GM18502 (cell line): ENCODE measurements at regions not wholly inside any gene's neighbourhood (a gene's known extent, or its start where the extent isn't known, plus 50 kb on each side); places are given as distances from the start of the nearest gene placed in this dataset.

Source experiments
- ATAC-seq: cut with Tn5 transposase; IDR thresholded peaks from one replicate; pipeline ENCODE4 v1.9.1; 2021; ENCODE audit warnings: mild to moderate bottlenecking; ENCODE audit not compliant: unreplicated experiment, poor library complexity

GRCh38 chr17:71325117-71325516 lies 795.7 kb upstream of the SOX9 start:
- ATAC-seq, result no peak

GRCh38 chr17:71325886-71326285 lies 794.9 kb upstream of the SOX9 start:
- no peak for ATAC-seq

- no peak for ATAC-seq
These were observed 793.3 kb upstream of the SOX9 start for GRCh38 chr17:71327376-71328059.

DNA sequence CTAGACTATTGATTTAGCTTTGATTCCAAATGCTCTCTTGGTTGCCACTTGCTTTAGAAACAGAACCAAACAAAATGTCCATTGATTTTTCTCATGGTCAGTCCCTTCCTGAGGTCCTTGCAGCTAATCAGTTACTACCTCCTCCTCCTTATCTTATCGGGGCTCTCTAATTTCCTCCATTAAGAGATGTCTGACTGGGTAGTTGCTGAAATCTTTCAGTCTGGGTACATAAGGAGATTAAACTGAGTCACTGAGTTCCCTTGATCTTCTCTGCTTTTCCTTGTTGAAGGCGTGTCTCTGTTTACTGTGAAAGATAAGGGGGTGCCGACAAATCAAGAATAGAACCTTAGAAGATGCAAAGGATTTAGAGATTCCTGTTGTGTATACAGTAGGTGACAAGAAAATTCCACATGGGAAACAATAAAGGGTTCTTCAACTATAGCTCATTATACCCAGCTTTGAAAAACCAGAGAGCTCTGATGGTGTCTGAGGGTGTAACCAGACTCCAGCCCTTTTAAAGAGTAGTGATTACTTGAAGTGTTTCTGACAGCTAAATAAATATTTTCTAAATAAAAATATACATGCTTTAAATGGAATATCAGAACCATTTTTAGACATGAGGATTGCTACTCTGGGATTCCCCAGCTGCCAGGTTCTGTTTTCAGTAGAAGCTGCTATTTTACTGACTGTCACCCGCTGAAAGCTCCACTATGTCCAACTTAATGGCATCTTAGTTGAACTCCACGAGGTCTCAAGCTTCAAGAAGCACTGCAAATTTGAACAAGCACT lies 791.3 kb upstream of the SOX9 start:
- ATAC-seq, result no peak

- no peak for ATAC-seq
These were observed 790.8 kb upstream of the SOX9 start for GRCh38 chr17:71330099-71330375.

DNA sequence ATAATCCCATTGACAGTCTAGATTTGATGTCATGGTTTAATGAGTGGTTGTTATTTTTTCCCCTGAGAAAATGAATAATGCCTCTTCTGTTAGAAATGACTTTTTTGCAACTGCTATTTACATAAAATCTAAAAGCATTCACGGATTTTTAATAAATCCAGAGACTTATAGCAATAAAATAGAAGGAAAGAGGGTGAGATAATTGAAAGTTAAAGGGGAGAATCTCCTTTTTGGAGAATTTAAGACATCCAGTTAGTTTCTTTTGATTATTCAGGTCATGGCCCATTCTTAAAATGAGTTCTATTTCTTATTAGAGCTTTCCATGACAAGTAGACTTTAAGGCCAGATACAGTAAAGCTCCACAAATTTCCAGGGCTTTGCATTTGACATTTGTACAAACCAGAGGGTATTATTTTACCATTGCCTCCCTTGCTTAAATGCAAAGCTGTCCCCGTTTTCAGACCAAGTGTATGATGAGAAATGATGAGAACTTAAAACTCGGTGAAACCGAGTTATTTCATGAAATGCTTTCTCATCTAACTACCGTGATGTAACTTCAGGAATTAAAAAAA lies 789.0 kb upstream of the SOX9 start:
- ATAC-seq, result no peak

GRCh38 chr17:71334048-71334751 lies 786.6 kb upstream of the SOX9 start:
- no peak for ATAC-seq

GRCh38 chr17:71335212-71335611 lies 785.6 kb upstream of the SOX9 start:
- no peak for ATAC-seq

DNA sequence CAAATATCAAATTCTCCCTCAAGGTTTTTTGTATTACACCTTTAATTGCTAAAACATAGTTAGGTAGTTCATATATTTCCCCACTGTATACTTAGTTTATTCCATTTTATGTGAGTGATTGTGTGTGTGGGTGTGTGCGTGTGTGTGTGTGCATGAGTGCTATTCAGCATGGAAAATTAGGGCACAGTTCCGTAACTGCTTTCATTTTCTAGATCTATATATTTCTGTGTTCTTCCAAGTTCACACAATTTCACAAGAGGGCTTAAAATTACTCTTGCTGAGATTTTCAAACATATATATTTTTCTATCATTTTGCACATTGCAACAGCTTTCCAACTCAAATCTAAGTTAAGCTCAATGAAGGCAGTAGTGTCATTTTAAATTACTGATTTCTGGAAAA lies 782.9 kb upstream of the SOX9 start:
- ATAC-seq, result no peak

DNA sequence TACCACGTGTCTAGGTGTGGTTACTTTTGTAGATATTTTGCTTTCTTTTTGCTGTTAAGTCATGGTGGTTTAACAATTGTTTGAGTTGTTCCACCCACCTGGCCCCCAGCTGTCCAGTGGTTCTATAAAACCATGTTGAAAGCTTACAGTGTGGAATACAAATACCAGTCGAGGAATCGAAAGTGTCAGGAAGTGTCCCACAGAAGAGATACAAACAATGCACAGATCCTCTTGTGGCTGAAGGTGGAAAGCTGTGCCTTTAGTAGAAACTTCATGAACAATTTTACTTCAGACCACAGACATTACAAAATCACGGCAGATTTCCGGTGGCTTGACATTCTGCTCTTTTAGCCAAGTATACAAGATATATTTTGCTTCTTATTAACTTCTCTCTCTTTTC lies 782.4 kb upstream of the SOX9 start:
- ATAC-seq, result no peak

DNA sequence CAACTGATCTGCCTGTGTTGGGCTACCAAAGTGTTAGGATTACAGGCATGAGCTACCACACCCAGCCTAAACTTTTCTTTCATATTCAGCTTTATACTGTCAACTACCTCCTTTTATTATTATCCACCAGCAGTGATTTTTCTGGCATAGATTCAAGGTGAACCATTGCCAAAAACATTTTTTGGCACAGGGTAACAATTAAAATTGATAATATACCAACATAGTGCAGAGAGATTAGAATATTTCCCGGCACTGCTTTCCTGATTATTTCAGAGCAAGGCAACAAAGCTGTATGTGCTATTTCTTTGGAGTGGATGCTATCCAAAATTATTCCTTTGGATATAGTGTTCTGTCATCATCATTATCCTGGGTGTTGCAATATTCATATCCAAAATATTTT lies 781.6 kb upstream of the SOX9 start:
- no peak for ATAC-seq

- ATAC-seq, result no peak
These were observed 778.1 kb upstream of the SOX9 start for GRCh38 chr17:71342737-71343136.

DNA sequence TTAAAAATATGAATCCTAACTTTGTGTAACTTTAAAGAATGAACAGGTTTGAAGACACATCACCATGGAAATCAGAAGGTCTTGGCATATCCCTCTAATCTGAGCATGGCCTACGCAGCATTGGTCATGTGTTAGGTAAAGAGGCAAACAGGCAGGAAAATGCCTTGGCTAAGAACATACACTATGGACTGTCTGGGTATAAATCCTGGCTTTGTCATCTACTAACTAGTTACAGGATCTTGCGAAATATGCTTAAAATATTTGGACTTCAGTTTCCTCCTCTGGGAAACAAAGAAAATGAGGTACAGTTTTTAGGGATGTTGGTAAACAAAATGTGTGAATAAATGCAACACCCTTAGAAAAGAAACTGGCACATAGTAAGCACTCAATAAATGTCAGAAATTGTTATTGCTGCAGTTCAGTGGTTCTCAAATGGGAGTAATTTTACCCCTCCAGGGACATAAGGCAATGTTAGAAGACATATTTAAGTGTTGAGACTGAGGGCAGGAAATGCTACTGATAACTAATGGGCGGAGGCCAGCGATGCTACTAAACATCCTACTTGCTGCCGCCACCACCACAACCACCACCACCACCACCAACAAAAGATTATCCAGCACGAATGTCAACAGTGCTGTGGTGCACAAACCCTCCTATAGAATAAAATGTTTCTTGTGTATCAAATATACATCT lies 770.8 kb upstream of the SOX9 start:
- no peak for ATAC-seq

DNA sequence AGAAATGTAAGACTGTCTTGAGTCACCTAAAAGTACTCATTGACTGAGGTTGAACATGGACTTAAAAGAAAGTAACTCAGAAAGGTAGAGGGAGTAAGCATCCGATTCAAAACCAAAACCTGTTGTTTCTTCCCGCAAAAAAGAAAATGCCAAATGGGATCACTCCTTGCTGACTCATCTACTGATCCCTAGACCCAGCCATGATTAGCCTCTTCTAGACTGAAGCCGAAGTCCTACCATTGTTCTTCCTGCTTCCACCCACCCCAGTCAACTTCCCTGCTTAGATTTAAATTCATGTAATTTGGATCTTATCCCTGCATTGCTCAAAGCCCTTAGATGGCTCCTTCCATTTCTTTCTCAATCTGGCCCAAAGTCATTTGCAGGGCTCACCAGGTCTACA lies 760.5 kb upstream of the SOX9 start:
- no peak for ATAC-seq

GRCh38 chr17:71361656-71362450 lies 759.0 kb upstream of the SOX9 start:
- no peak for ATAC-seq

DNA sequence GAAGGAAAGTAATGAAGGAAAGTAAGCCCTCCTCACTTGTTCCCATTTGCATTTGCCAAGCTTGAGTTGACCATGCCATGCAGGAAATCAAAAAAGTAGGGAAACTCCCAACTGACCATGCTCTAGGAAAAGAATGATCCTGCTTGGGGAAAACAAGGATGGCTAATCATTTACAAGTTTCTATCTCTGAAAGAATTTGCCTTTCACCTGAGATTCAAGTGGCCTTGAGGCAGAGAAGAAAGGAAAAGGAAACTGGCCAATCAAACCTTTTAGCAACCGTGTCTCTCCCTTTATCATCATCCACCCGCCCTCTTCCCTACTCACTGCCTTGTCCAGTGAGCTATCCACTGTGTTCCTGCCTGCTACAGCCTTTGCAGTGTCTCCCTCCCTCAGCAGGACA lies 757.2 kb upstream of the SOX9 start:
- ATAC-seq, result no peak

GRCh38 chr17:71371809-71372208 lies 749.0 kb upstream of the SOX9 start:
- ATAC-seq, result no peak

DNA sequence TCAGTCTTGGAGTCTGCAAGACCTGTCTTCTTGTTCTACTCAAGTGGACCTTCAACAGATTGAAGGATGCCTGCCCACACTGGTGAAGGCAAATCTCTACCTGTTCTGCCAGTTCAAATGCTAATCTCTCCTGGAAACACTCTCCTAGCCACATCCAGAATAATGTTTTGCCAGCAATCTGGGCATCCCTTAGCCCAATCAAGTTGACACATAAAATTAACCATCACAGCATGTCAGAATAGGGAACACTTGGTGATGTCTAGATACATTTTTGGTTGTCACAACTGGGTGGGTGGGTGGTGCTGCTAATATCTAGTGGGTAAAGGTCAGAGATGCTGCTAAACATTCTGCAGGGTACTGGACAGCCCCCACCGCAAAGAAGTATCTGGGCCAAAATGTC lies 744.9 kb upstream of the SOX9 start:
- ATAC-seq, result no peak

DNA sequence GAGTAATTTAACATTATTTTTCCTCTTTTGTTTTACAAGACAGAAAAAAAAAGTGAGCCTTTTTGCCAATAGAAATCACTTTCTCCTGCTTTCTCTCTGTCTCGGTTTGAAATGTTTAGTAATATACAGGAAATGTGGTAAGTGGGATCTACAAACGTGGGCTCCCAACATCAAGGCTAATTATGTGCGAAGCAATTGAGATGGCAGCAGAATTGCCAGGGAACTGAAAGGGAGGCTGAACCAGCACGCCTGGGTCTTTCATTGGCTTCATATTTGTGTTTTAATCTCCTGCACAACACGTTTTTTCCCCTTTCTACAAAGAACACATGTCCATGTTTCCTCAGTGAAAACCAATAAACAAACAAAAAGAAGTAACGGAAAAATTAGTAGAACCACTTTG lies 743.9 kb upstream of the SOX9 start:
- no peak for ATAC-seq

- ATAC-seq, result no peak
These were observed 742.8 kb upstream of the SOX9 start for GRCh38 chr17:71378036-71378435.
